HCT116 (cell line): ENCODE measurements at regions not wholly inside any gene's neighbourhood (a gene's known extent, or its start where the extent isn't known, plus 50 kb on each side); places are given as distances from the start of the nearest gene placed in this dataset.

ENCODE experiments used
- ATAC-seq: fragments of 200-7000 bp; cut with Tn5 transposase; 2 replicates; pipeline ENCODE4 v1.9.1; 2020; ENCODE audit warnings: mild to moderate bottlenecking, moderate library complexity
- BruUV-seq: library from RNA; stranded (reverse); fragments of 400-500 nt; replicated peaks from 2 replicates; lab custom pipeline; 2021; lab: Mats Ljungman, UMichigan
- CTCF ChIA-PET: fragments of 300-600 bp; sonication (Branson Sonifier 250); formaldehyde crosslinking; loops from one replicate; lab custom pipeline; 2021; ENCODE audit warnings: antibody characterized with exemption; lab: Charles Lee
- POLR2A ChIA-PET: fragments of 300-600, 350-600 bp; sonication (Branson Sonifier 250); formaldehyde crosslinking; loops from one replicate; lab custom pipeline; 2021; ENCODE audit warnings: antibody characterized with exemption; lab: Charles Lee
- RAD21 ChIA-PET, 2 experiments: fragments of 300-600 bp; sonication (Branson Sonifier 250); formaldehyde crosslinking; loops; one replicate each; lab custom pipeline; 2023; ENCODE audit warnings: low total read pairs in 2 of 2; ENCODE audit not compliant: uncharacterized antibody in 2 of 2, unreplicated experiment in 2 of 2, low non-redundant PET in 1 of 2; lab: Charles Lee
- DNase-seq: peaks from one replicate; pipeline ENCODE4 v3.0.0-alpha.2; 2010; ENCODE audit warnings: low read depth, low spot score
- H2AFZ ChIP-seq: fragments of 200-600 bp; shearing (Covaris generic), sonication (generic); 2 replicates; pipeline ENCODE4 v1.6.1; 2017; ENCODE audit warnings: low read depth, mixed run types, mixed read lengths, antibody characterized with exemption, low read length; ENCODE audit not compliant: poor library complexity, severe bottlenecking
- H3K27ac ChIP-seq: 2 replicates; pipeline ENCODE4 v1.5.1; 2012; ENCODE audit warnings: low read depth, low read length
- H3K27me3 ChIP-seq: fragments of 200-600 bp; sonication (generic); 2 replicates; pipeline ENCODE4 v1.6.1; 2016; ENCODE audit warnings: mixed run types, low read length, mixed read lengths; ENCODE audit not compliant: insufficient read depth
- H3K36me3 ChIP-seq, 2 experiments: fragments of 200-500 bp in 1 of 2; fragments of 200-600 bp in 1 of 2; sonication (Bioruptor generic) in 1 of 2; sonication (generic) in 1 of 2; 2 replicates each; pipeline versions ENCODE4 v1.5.1 to v1.6.1; 2014 to 2016; ENCODE audit warnings: low read length in 2 of 2, inconsistent platforms in 1 of 2, mixed read lengths in 1 of 2, mixed run types in 1 of 2; ENCODE audit not compliant: insufficient read depth in 2 of 2, control insufficient read depth in 1 of 2
- H3K4me1 ChIP-seq, 2 experiments: fragments of 200-600 bp in 1 of 2; sonication (generic) in 1 of 2; 2 replicates each; pipeline versions ENCODE4 v1.5.1 to v1.6.1; 2012 to 2017; ENCODE audit warnings: low read length in 2 of 2, inconsistent platforms in 1 of 2, mild to moderate bottlenecking in 1 of 2, mixed read lengths in 1 of 2, mixed run types in 1 of 2, moderate library complexity in 1 of 2; ENCODE audit not compliant: insufficient read depth in 2 of 2, control insufficient read depth in 1 of 2
- H3K4me2 ChIP-seq: fragments of 200-600 bp; sonication (generic); 2 replicates; pipeline ENCODE4 v1.6.1; 2017; ENCODE audit warnings: mixed run types, low read length, mixed read lengths
- H3K4me3 ChIP-seq, 2 experiments: fragments of 200-600 bp in 1 of 2; sonication (generic) in 1 of 2; replicated peaks in 1 of 2; 2 replicates each; pipeline ENCODE4 v1.5.1; 2011 to 2016; ENCODE audit warnings: low read length in 2 of 2, control low read depth in 1 of 2, low read depth in 1 of 2, mild to moderate bottlenecking in 1 of 2, mixed read lengths in 1 of 2, mixed run types in 1 of 2
- H3K79me2 ChIP-seq: fragments of 200-600 bp; sonication (generic); 2 replicates; pipeline ENCODE4 v1.6.1; 2017; ENCODE audit warnings: mild to moderate bottlenecking, mixed run types, low read length, moderate library complexity, mixed read lengths; ENCODE audit not compliant: insufficient read depth
- H3K9ac ChIP-seq: fragments of 200-600 bp; sonication (generic); 2 replicates; pipeline ENCODE4 v1.6.1; 2016; ENCODE audit warnings: low read length, mixed read lengths
- H3K9me2 ChIP-seq: fragments of 200-600 bp; sonication (generic), shearing (Covaris generic); 2 replicates; pipeline ENCODE4 v1.6.1; 2017; ENCODE audit warnings: mixed run types, mild to moderate bottlenecking, moderate library complexity; ENCODE audit not compliant: insufficient read depth
- H3K9me3 ChIP-seq, 2 experiments: fragments of 200-500 bp in 1 of 2; fragments of 200-600 bp in 1 of 2; sonication (Bioruptor generic) in 1 of 2; sonication (generic) in 1 of 2; 2 replicates each; pipeline ENCODE4 v1.6.1; 2014 to 2017; ENCODE audit warnings: low read length in 2 of 2, mixed read lengths in 2 of 2, inconsistent platforms in 1 of 2, low read depth in 1 of 2, mild to moderate bottlenecking in 1 of 2, mixed run types in 1 of 2, moderate library complexity in 1 of 2; ENCODE audit not compliant: control insufficient read depth in 1 of 2, insufficient read depth in 1 of 2
- H4K20me1 ChIP-seq: fragments of 200-600 bp; sonication (generic), shearing (Covaris generic); 2 replicates; pipeline ENCODE4 v1.6.1; 2017; ENCODE audit warnings: mixed run types, mild to moderate bottlenecking, moderate library complexity; ENCODE audit not compliant: insufficient read depth
- CBX3 ChIP-seq: IDR thresholded peaks from 2 replicates; pipeline ENCODE4 v1.6.1; 2012; ENCODE audit warnings: low read depth
- CEBPB ChIP-seq: IDR thresholded peaks from 2 replicates; pipeline ENCODE4 v1.6.1; 2012; ENCODE audit warnings: low read depth
- EGR1 ChIP-seq: IDR thresholded peaks from 2 replicates; pipeline ENCODE4 v1.6.1; 2012; ENCODE audit warnings: low read depth
- EZH2 ChIP-seq: fragments of 200-600 bp; sonication (generic); IDR thresholded peaks from 2 replicates; pipeline ENCODE4 v1.6.1; 2017; ENCODE audit warnings: antibody characterized with exemption, mixed run types
- POLR2A ChIP-seq: IDR thresholded peaks from 2 replicates; pipeline ENCODE4 v1.7.0; 2011; ENCODE audit warnings: borderline replicate concordance; ENCODE audit not compliant: insufficient read depth, insufficient read length; ENCODE audit errors: extremely low read depth
- POLR2AphosphoS5 ChIP-seq: IDR thresholded peaks from 2 replicates; pipeline ENCODE4 v1.6.1; 2011; ENCODE audit warnings: mild to moderate bottlenecking, low read depth, low read length, moderate library complexity
- RAD21 ChIP-seq: IDR thresholded peaks from 2 replicates; pipeline ENCODE4 v1.6.1; 2012; ENCODE audit warnings: low read depth, mild to moderate bottlenecking
- SRF ChIP-seq: IDR thresholded peaks from 2 replicates; pipeline ENCODE4 v1.6.1; 2012; ENCODE audit warnings: low read depth
- TCF7L2 ChIP-seq: IDR thresholded peaks from 2 replicates; pipeline ENCODE4 v1.7.0; 2011; ENCODE audit warnings: borderline replicate concordance, inconsistent platforms; ENCODE audit not compliant: insufficient read depth, insufficient read length; ENCODE audit errors: extremely low read depth
- ZFX ChIP-seq: fragments of 450-650 bp; IDR thresholded peaks from 2 replicates; pipeline ENCODE4 v1.6.1; 2017
- intact Hi-C: fragments of 100-400 bp; cut with micrococcal nuclease; formaldehyde crosslinking; loops from 2 replicates; pipeline ENCODE4 v1.10.0; 2022
- TF ChIP-seq, protein P1 (sequence below): IDR thresholded peaks from 2 replicates; pipeline ENCODE4 v1.6.1; 2012
- TF ChIP-seq, protein P2 (sequence below): IDR thresholded peaks from 2 replicates; pipeline ENCODE4 v1.6.1; 2012
- TF ChIP-seq, protein P3 (sequence below): IDR thresholded peaks from 2 replicates; pipeline ENCODE4 v1.6.1; 2012; ENCODE audit warnings: low read depth

DNA sequence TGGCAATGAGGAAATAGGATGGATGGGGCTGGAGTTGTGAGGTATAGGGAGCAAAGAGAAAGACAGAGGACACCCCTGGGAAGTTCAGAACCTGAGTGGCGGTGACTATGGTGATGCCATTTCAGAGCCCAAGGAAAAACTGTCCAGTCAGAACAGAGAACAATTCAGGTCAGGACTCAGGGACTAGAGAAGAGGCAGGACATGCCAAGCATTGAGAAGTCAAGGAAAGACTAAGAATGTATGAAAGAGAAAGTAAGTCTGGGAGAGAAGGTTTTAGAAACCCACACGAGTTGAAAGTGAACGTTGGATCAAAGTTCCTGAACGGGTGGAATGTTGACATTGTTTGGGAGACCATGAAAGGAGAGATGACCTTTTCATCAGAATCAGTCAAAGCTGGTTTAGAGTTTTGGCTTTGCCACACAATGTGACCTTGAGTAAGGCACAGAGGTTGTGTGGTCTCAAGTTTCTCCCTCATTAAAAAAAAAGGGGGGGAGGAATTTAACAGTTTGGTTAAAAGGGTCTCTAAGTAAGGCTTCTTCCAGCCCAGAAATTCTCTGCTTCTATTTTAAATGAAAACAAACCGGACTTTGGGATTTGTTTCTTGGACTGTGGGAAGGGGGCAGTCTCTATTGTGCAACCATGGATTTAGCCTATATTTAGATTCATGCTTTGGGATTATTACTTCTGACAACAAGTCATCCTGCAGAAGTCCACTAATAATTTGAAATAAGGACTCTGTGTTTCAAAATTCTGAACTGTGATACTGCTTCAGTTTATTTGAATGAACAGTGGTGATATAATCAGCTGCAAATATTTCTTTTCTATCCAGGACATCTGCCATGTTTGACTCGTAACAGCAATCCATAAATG is 315.9 kb upstream of the TBL1XR1 start:
- no TSS peak for BruUV-seq
- no peak overlapping the region for H3K9ac ChIP-seq
- RAD21 ChIA-PET: no interaction called here
- ATAC-seq (no peak), DNase-seq (no peak)
- intact Hi-C loops: no loop called here
- POLR2A ChIA-PET: no interaction called here
- H3K4me3 ChIP-seq: no peak overlapping the region
- no peaks in the 10 kb centered on the region for H4K20me1 ChIP-seq
- H3K27me3 ChIP-seq: no peaks in the 10 kb centered on the region
- H2AFZ ChIP-seq: no peak overlapping the region
- CTCF ChIA-PET: no interaction called here
- H3K9me3 ChIP-seq: no peaks in the 10 kb centered on the region
- no peaks in the 10 kb centered on the region for H3K79me2 ChIP-seq
- H3K27ac ChIP-seq: no peak overlapping the region
- no peaks in the 10 kb centered on the region for H3K36me3 ChIP-seq
- no peaks in the 10 kb centered on the region; the same call in 1 of the 2 replicates for H3K9me2 ChIP-seq
- no peak for TF ChIP-seq CEBPB
- TF ChIP-seq ZFX: no peak
- no peak for TF ChIP-seq POLR2AphosphoS5
- no peak for TF ChIP-seq SRF
- TF ChIP-seq RAD21: no peak
- no peak overlapping the region for H3K4me2 ChIP-seq
- no peaks in the 10 kb centered on the region for H3K4me1 ChIP-seq

DNA sequence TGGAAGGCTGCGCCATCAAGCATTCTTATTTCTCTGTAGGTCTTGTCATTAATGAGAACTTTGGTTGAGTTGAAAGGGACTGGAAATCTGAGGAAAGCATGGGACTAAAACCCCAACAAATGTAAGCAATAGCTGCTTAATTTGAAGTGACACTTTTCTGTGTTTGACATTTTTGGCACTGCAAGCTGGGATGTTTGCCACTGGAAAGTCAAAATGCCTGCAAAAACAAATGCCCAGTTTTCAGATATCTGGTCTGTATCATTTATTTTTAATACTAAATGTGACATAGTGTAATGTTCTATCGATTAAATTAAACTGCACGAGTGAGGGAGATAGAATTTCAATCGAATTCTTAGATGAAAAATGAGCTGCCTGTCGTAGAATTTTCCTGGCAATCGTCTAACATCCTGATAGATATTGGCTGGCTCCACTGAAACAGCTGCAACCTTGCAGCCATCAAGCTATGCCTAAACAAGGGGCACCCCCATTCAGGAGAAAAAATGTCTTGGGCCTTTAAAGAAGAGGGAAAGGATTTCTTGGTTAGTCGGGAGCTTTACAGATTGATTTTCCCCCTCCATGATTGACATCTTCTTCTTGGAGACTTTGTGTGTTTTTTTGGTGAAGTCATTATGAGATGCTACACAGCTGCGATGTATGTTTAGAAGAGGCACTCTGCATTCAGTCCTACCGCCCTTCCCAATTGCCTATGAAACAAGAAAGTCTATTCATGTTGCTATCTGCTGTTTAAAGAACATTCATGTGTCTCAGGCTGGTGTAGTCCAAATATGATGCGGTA is 316.7 kb upstream of the TBL1XR1 start:
- Histone ChIP-seq H3K9ac (no peak overlapping the region), H3K9me2 (no peaks in the 10 kb centered on the region; the same call in 1 of the 2 replicates), H3K9me3 (no peaks in the 10 kb centered on the region), H4K20me1 (no peaks in the 10 kb centered on the region)
- DNase-seq: no peak
- TF ChIP-seq, protein P1, sequence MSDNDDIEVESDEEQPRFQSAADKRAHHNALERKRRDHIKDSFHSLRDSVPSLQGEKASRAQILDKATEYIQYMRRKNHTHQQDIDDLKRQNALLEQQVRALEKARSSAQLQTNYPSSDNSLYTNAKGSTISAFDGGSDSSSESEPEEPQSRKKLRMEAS: no peak
- no peak for TF ChIP-seq EZH2
- TF ChIP-seq, protein P2, sequence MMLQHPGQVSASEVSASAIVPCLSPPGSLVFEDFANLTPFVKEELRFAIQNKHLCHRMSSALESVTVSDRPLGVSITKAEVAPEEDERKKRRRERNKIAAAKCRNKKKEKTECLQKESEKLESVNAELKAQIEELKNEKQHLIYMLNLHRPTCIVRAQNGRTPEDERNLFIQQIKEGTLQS: no peak
- TF ChIP-seq CBX3: no peak
- TF ChIP-seq TCF7L2: no peak
- no peak for TF ChIP-seq EGR1
- no peak for TF ChIP-seq SRF
- TF ChIP-seq, protein P3, sequence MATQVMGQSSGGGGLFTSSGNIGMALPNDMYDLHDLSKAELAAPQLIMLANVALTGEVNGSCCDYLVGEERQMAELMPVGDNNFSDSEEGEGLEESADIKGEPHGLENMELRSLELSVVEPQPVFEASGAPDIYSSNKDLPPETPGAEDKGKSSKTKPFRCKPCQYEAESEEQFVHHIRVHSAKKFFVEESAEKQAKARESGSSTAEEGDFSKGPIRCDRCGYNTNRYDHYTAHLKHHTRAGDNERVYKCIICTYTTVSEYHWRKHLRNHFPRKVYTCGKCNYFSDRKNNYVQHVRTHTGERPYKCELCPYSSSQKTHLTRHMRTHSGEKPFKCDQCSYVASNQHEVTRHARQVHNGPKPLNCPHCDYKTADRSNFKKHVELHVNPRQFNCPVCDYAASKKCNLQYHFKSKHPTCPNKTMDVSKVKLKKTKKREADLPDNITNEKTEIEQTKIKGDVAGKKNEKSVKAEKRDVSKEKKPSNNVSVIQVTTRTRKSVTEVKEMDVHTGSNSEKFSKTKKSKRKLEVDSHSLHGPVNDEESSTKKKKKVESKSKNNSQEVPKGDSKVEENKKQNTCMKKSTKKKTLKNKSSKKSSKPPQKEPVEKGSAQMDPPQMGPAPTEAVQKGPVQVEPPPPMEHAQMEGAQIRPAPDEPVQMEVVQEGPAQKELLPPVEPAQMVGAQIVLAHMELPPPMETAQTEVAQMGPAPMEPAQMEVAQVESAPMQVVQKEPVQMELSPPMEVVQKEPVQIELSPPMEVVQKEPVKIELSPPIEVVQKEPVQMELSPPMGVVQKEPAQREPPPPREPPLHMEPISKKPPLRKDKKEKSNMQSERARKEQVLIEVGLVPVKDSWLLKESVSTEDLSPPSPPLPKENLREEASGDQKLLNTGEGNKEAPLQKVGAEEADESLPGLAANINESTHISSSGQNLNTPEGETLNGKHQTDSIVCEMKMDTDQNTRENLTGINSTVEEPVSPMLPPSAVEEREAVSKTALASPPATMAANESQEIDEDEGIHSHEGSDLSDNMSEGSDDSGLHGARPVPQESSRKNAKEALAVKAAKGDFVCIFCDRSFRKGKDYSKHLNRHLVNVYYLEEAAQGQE: no peak
- TF ChIP-seq POLR2A: no peak
- TF ChIP-seq, all 23 proteins: peak for 0
- H3K4me3 ChIP-seq: no peak overlapping the region
- RAD21 ChIA-PET: no interaction called here
- ATAC-seq: no peak
- H3K27me3 ChIP-seq: no peaks in the 10 kb centered on the region
- no peak overlapping the region for H2AFZ ChIP-seq
- no peak overlapping the region for H3K27ac ChIP-seq
- intact Hi-C loops: no loop called here
- POLR2A ChIA-PET: no interaction called here
- no TSS peak for BruUV-seq
- no peaks in the 10 kb centered on the region for H3K4me1 ChIP-seq
- CTCF ChIA-PET: no interaction called here
- H3K79me2 ChIP-seq: no peaks in the 10 kb centered on the region
- no peaks in the 10 kb centered on the region for H3K36me3 ChIP-seq
- H3K4me2 ChIP-seq: no peak overlapping the region
